ENCODE measurements at regions not wholly inside any gene's neighbourhood (a gene's known extent, or its start where the extent isn't known, plus 50 kb on each side); places are given as distances from the start of the nearest gene placed in this dataset.

DNA sequence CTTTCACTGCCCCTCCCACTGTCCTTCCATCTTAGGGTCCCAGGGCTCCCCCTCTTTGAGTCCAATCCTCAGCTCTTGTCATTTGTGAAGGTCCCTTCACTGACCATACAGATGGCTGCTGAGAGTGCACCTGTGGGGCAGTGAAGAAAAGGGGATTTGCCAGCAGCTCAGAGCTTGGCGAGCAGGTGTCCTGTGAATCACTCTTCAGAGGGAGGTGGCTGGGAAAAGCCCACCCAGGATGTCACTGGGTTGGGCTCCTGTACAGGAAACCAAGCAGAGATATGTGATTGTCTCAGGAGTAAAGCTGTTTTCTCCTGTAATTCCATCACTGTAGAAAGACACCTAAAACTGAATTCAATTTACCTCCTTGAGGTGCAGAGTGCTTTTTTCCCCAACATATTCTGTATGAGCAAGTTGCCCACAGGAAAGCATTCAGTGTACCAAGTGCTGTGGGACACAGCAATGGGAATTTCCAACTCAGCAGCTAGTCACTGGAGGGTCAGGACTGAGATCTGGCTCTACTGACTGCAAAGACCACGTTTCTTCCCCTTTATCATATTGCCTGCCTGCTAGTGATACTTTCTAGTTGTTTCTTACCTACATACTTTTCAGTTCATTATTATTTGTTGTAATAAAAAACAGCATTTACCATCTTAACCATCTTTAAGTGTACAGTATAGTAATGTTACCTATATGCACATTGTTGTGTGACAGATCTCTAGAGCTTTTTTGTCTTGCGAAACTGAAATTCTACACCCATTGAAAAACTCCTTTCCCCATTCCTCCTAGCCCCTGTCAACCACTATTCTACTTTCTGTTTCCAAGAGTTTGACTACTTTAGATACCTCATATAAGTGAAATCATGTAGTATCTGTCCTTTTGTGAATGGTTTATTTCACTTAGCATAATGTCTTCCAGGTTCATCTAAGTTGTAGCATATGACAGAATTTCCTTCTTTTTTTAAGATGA lies 239.1 kb downstream of the TSN start:
- ATAC-seq: no peak
- Mint-ChIP-seq H3K27me3 (peaks cover 0 to 16% (median 2%) of the 10 kb centered on the region in 5 donors), H3K36me3 (no peaks in the 10 kb centered on the region), H3K4me1 (no peaks in the 10 kb centered on the region), H3K9me3 (no peaks in the 10 kb centered on the region), H3K27ac (no peak overlapping the region), H3K4me3 (no peak overlapping the region)
- no peak for DNase-seq
- POLR2A ChIA-PET: no interaction called here

DNA sequence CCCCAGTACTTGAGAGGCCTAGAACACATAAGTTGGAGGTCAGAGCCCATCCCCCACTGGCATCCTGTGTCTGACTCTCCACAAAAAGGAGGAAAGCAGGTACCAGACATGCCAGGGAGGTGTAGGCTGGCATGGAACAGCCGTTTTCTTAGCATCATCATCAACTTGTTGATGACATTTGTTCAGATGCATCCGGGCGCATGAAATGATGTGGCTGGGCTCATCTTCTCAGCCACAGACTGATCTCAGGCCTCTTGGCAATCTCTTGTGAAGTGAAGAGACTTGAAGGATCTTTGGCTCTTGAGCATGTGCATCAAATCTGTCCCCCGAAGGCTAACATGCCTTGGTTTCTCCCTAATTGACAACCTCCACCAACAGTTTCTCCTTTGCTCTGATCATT lies 243.3 kb downstream of the TSN start:
- Mint-ChIP-seq H3K27ac (peak overlapping the region in 1 of 10 donors; percentile 13), H3K9me3 (no peaks in the 10 kb centered on the region), H3K4me1 (no peaks in the 10 kb centered on the region), H3K27me3 (peaks cover 0 to 23% (median 2%) of the 10 kb centered on the region in 5 donors), H3K36me3 (no peaks in the 10 kb centered on the region), H3K4me3 (no peak overlapping the region)
- ATAC-seq: no peak
- no peak for DNase-seq
- POLR2A ChIA-PET: no interaction called here

GRCh38 chr2:121999264-121999663 lies 243.8 kb downstream of the TSN start:
- Mint-ChIP-seq H3K27ac (peak overlapping the region in 3 of 10 donors; percentile 13 to 53 (median 38)), H3K36me3 (no peaks in the 10 kb centered on the region), H3K9me3 (no peaks in the 10 kb centered on the region), H3K27me3 (peaks cover 0 to 23% (median 2%) of the 10 kb centered on the region in 5 donors), H3K4me1 (no peaks in the 10 kb centered on the region), H3K4me3 (no peak overlapping the region)
- ATAC-seq (no peak), DNase-seq (no peak)
- POLR2A ChIA-PET: no interaction called here

DNA sequence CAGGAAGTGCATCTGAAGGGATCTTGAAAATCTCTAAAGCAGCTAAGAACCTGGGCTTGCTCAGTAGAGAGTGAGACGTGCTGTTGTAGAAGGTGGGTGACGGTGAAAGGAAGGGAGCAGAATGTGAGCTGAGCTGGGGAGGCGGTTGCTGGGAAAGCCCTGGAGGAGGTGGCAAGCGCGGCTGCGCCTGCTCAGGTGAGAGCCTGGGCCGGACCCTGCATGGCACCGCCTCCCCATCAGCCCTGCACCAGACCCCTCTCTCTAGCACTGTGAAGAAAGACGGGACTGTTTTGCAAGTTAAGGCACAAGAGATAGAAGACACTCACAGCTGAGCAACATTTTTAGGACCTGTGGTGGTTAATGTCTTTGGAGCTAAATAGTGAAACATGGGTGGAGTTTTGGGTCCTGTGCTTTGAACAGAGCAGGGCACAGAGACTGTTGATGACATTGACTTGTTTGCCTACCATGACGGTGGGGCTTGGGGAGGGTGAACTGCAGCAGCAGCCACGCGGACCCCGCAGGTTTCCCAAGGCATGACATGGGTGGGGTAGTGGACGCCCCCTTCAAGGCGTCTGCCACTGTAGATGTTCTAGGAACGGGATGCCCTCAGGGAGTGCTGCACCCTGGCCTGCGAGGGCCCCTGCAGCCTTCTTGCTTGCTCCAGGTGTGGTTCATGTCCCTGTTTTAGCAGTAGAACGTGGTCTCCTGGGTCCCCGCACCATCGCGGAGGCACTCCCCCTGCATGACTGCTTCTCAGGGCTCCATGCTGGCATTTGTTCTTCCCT lies 245.3 kb downstream of the TSN start:
- H3K4me1 Mint-ChIP-seq: no peaks in the 10 kb centered on the region
- DNase-seq (no peak), ATAC-seq (no peak)
- H3K27me3 Mint-ChIP-seq: peaks cover 0 to 21% (median 2%) of the 10 kb centered on the region in 5 donors
- H3K36me3 Mint-ChIP-seq: no peaks in the 10 kb centered on the region
- POLR2A ChIA-PET: no interaction called here
- no peak overlapping the region for H3K4me3 Mint-ChIP-seq
- H3K27ac Mint-ChIP-seq: peak overlapping the region in 1 of 10 donors; percentile 25
- H3K9me3 Mint-ChIP-seq: no peaks in the 10 kb centered on the region

GRCh38 chr2:122001441-122001874 lies 246.0 kb downstream of the TSN start:
- ATAC-seq: no peak
- no peak overlapping the region for H3K27ac Mint-ChIP-seq
- no peaks in the 10 kb centered on the region for H3K9me3 Mint-ChIP-seq
- H3K36me3 Mint-ChIP-seq: no peaks in the 10 kb centered on the region
- POLR2A ChIA-PET: no interaction called here
- H3K4me3 Mint-ChIP-seq: no peak overlapping the region
- H3K4me1 Mint-ChIP-seq: no peaks in the 10 kb centered on the region
- H3K27me3 Mint-ChIP-seq: peaks cover 0 to 14% (median 2%) of the 10 kb centered on the region in 5 donors
- DNase-seq: no peak

DNA sequence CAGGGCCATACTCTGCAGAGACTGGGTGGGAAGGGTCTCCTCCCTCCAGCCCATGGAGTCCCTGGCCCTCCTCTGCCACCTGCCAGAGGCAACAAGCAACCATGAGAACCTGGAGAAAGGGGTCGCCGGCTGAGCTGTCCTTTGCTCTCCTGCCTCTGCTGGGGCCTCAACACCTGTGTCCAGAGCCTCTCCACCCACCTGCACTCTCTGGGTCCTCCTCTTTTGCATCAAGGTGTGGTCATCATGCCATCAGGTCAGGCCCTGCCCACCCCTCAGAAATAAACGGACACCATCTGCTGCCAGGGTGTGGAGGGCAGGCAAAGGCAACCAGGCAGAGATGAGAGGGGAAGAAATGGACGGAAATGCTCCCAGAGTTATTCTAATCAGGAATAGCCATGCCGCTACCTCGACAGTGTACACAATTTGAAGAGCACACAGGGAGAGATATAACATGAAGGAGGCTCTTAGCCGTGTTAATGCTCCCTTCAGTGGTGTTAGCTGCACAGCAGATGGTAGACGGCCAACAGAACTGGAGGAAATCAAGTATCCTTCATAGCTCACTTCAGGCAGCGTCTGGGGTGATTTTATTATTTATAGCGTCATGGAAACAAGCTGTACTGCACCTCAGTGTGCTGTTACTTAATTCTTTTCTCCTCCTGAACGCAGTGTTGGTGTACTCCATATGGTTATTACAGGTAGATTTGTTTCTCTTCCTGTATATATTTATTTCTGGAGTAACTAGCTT lies 247.9 kb downstream of the TSN start:
- ATAC-seq (no peak), DNase-seq (no peak)
- H3K9me3 Mint-ChIP-seq: no peaks in the 10 kb centered on the region
- no peak overlapping the region for H3K27ac Mint-ChIP-seq
- no peak overlapping the region for H3K4me3 Mint-ChIP-seq
- H3K36me3 Mint-ChIP-seq: no peaks in the 10 kb centered on the region
- H3K27me3 Mint-ChIP-seq: peaks cover 0 to 10% (median 2%) of the 10 kb centered on the region in 5 donors
- POLR2A ChIA-PET: no interaction called here
- H3K4me1 Mint-ChIP-seq: no peaks in the 10 kb centered on the region

DNA sequence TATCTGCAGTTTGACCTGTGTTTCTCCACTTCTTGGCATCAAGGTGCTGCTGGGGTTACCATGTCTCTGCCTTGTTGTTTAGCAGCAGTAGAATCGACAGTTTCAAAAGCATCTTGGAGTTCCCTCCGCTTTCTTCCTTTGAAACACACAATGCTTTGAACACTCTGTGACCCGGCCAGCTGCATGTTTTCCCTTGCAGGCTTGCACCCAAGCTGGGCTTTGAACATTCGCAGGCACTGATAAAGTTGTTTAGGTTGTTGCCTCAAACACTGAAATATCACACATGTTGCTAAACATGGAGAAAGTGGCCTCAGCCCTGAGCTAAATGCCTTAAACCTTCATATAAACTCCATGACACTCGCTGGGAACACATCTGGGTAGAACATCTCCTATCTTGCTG lies 251.7 kb downstream of the TSN start:
- Mint-ChIP-seq H3K4me1 (no peaks in the 10 kb centered on the region), H3K36me3 (no peaks in the 10 kb centered on the region), H3K27me3 (peaks cover 0 to 19% (median 4%) of the 10 kb centered on the region in 5 donors), H3K9me3 (peaks cover 0 to 3% (median 0%) of the 10 kb centered on the region in 9 donors), H3K27ac (no peak overlapping the region), H3K4me3 (no peak overlapping the region)
- DNase-seq (no peak), ATAC-seq (no peak)
- POLR2A ChIA-PET: no interaction called here

GRCh38 chr2:122007577-122007976 lies 252.1 kb downstream of the TSN start:
- Mint-ChIP-seq H3K9me3 (peaks cover 0 to 7% (median 0%) of the 10 kb centered on the region in 9 donors), H3K27ac (no peak overlapping the region)
- ATAC-seq: no peak

GRCh38 chr2:122009561-122009960 lies 254.1 kb downstream of the TSN start:
- no peak overlapping the region for H3K27ac Mint-ChIP-seq
- peaks cover 0 to 12% (median 2%) of the 10 kb centered on the region in 5 donors for H3K27me3 Mint-ChIP-seq
- DNase-seq: no peak
- no peak for ATAC-seq
- H3K4me1 Mint-ChIP-seq: no peaks in the 10 kb centered on the region
- H3K9me3 Mint-ChIP-seq: peaks cover 0 to 7% (median 0%) of the 10 kb centered on the region in 9 donors
- POLR2A ChIA-PET: no interaction called here
- no peaks in the 10 kb centered on the region for H3K36me3 Mint-ChIP-seq
- H3K4me3 Mint-ChIP-seq: no peak overlapping the region

More at GRCh38 chr2:122007577-122007976, 252.1 kb downstream of the TSN start:
- H3K36me3 Mint-ChIP-seq: no peaks in the 10 kb centered on the region
- POLR2A ChIA-PET: no interaction called here
- peaks cover 0 to 17% (median 4%) of the 10 kb centered on the region in 5 donors for H3K27me3 Mint-ChIP-seq
- no peak for DNase-seq
- no peak overlapping the region for H3K4me3 Mint-ChIP-seq
- H3K4me1 Mint-ChIP-seq: no peaks in the 10 kb centered on the region

DNA sequence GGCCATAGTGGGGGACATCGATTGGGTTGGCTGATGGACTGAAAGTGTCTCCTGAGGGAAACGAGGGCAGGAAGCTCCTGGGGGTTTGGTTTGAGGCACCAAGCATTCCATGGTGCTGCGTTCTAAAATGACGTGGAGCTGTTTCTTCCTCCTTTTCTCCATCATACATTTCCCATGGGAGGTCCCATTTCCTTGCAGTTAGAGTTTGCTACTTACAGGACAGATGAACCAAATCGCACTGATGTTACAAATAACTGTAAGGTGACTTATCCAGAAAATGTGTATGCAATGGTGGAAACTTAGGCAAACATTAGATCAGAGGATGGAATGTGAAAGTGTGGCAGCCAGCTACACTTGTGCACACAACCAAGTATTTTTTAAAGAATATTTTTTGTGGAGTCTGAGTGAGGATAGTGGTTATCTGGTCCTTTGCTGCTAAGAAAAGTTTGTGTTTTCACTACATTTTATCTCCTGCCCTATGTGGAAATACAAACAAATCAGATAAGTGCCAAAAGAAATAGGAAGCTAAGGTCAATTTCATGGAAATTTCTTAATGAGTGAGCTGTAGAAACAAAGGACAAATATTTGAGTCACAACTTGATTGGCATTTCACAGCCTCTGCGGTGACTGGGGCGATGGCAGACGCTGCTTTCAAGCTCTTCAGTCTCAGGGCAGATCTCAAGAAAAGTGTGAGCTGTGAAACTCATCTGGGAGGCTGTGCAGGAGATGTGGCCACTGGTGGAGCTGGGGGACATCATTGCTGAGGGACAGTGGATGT lies 256.2 kb downstream of the TSN start:
- no peaks in the 10 kb centered on the region for H3K36me3 Mint-ChIP-seq
- DNase-seq: no peak
- no peaks in the 10 kb centered on the region for H3K4me1 Mint-ChIP-seq
- ATAC-seq: no peak
- H3K4me3 Mint-ChIP-seq: no peak overlapping the region
- no peak overlapping the region for H3K27ac Mint-ChIP-seq
- H3K27me3 Mint-ChIP-seq: peaks cover 0 to 12% (median 2%) of the 10 kb centered on the region in 5 donors
- POLR2A ChIA-PET: no interaction called here
- peaks cover 0 to 7% (median 0%) of the 10 kb centered on the region in 9 donors for H3K9me3 Mint-ChIP-seq

GRCh38 chr2:122018736-122019135 lies 263.3 kb downstream of the TSN start:
- Mint-ChIP-seq H3K4me3 (no peak overlapping the region), H3K9me3 (no peaks in the 10 kb centered on the region), H3K4me1 (peaks cover 1 to 6% (median 3%) of the 10 kb centered on the region in 4 donors), H3K36me3 (no peaks in the 10 kb centered on the region), H3K27ac (no peak overlapping the region), H3K27me3 (peaks cover 3 to 21% (median 11%) of the 10 kb centered on the region in 5 donors)
- POLR2A ChIA-PET: no interaction called here
- DNase-seq: no peak
- ATAC-seq: no peak

DNA sequence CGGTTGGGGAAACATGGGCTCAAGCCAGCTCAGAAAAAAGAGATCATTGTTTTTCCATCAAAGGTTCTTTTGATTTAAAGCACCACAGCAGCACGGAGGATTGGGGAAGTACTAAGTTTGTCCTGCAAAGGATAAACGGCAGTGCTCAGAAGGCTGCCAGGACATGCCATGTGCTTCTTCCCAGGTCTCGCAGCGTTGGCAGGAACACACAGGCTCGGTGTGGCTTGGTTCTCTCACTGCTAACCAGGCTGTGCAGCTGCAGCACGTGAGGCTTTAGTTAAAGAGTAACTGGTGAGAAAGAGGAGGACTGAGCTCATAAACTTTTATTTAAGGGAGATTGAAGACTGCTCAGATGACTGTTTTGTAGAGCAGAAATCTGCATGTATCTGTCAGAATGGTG lies 264.3 kb downstream of the TSN start:
- Mint-ChIP-seq H3K36me3 (no peaks in the 10 kb centered on the region), H3K9me3 (no peaks in the 10 kb centered on the region), H3K4me1 (peaks cover 1 to 6% (median 4%) of the 10 kb centered on the region in 4 donors), H3K27ac (no peak overlapping the region), H3K4me3 (no peak overlapping the region), H3K27me3 (peaks cover 3 to 24% (median 11%) of the 10 kb centered on the region in 5 donors)
- POLR2A ChIA-PET: no interaction called here
- DNase-seq: no peak
- no peak for ATAC-seq
